ENCODE measurements at regions not wholly inside any gene's neighbourhood (a gene's known extent, or its start where the extent isn't known, plus 50 kb on each side); places are given as distances from the start of the nearest gene placed in this dataset.

DNA sequence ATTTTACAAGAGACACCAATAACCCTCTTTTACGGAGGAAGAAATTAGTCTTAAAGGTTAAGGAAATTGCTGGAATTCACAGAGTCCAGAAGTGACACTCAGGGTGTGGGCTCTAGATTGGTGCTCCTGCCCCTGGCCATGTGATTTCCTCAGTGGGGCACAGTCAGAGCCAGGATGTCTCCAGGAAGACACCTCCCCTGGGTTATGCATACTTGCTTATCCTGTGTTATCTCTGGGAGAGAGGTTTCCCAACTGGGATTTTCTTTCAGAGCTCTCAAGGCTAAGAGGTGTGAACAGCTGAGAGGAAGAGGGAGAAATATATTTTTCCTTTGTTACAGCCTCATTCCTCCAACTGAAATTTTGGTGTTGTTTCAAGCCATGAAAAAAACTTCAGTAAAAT is 125.6 kb upstream of the CELF4 start:
- no peaks in the 10 kb centered on the region for H3K9me3 ChIP-seq (ENCODE audit: low read depth)
- TF ChIP-seq EZH2 (IDR thresholded peaks at IDR 0.05) = no peak
- no peak for TF ChIP-seq CTCF (IDR thresholded peaks at IDR 0.05)
- no peak for TF ChIP-seq EZH2phosphoT487 (IDR thresholded peaks at IDR 0.05)
- Mint-ChIP-seq H3K4me1 (peaks cover 3% of the 10 kb centered on the region), H3K27ac (no peak overlapping the region), H3K27me3 (ENCODE audit: insufficient read depth, low read depth) (no peaks in the 10 kb centered on the region), H3K9me3 (peaks cover 2% of the 10 kb centered on the region), H3K4me3 (no peak overlapping the region), H3K36me3 (no peaks in the 10 kb centered on the region)
- no peak overlapping the region for H3K9ac ChIP-seq
- no peaks in the 10 kb centered on the region for H3K36me3 ChIP-seq
- H3K27me3 ChIP-seq = no peaks in the 10 kb centered on the region
- H3K4me1 ChIP-seq = no peaks in the 10 kb centered on the region
- no peaks in the 10 kb centered on the region for H4K20me1 ChIP-seq (ENCODE audit: low read depth)
- H3K79me2 ChIP-seq (ENCODE audit: low read depth) = no peaks in the 10 kb centered on the region
- H3K4me3 ChIP-seq = no peak overlapping the region
- no peak overlapping the region for H2AFZ ChIP-seq (replicated peaks)
- no peak overlapping the region for H3K4me2 ChIP-seq
- H3K27ac ChIP-seq = no peak overlapping the region
- DNase-seq (ENCODE audit: low spot score) = no peak
- H3F3A ChIP-seq (ENCODE audit: low read depth) = no peaks in the 10 kb centered on the region

GRCh38 chr18:37689841-37690240 is 124.2 kb upstream of the CELF4 start:
- no peak overlapping the region for H3K4me2 ChIP-seq
- no peaks in the 10 kb centered on the region for H3K27me3 Mint-ChIP-seq (ENCODE audit: insufficient read depth, low read depth)
- H4K20me1 ChIP-seq (ENCODE audit: low read depth) = no peaks in the 10 kb centered on the region
- no peaks in the 10 kb centered on the region for H3K36me3 Mint-ChIP-seq
- no peak overlapping the region for H2AFZ ChIP-seq (replicated peaks)
- H3K4me1 ChIP-seq = no peaks in the 10 kb centered on the region
- H3K4me1 Mint-ChIP-seq = peaks cover 3% of the 10 kb centered on the region
- H3K36me3 ChIP-seq = no peaks in the 10 kb centered on the region
- H3K9me3 ChIP-seq (ENCODE audit: low read depth) = no peaks in the 10 kb centered on the region
- H3F3A ChIP-seq (ENCODE audit: low read depth) = no peaks in the 10 kb centered on the region
- H3K4me3 Mint-ChIP-seq = no peak overlapping the region
- H3K79me2 ChIP-seq (ENCODE audit: low read depth) = no peaks in the 10 kb centered on the region
- TF ChIP-seq CTCF (IDR thresholded peaks at IDR 0.05) (no peak), EZH2phosphoT487 (IDR thresholded peaks at IDR 0.05) (no peak), EZH2 (IDR thresholded peaks at IDR 0.05) (no peak)
- H3K27ac Mint-ChIP-seq = no peak overlapping the region
- H3K9ac ChIP-seq = no peak overlapping the region
- no peak for DNase-seq (ENCODE audit: low spot score)
- no peaks in the 10 kb centered on the region for H3K27me3 ChIP-seq
- no peak overlapping the region for H3K4me3 ChIP-seq
- H3K27ac ChIP-seq = no peak overlapping the region
- H3K9me3 Mint-ChIP-seq = peaks cover 2% of the 10 kb centered on the region

GRCh38 chr18:37684590-37684989 is 119.0 kb upstream of the CELF4 start:
- H2AFZ ChIP-seq (replicated peaks) = no peak overlapping the region
- H3K9ac ChIP-seq = no peak overlapping the region
- no peak overlapping the region for H3K27ac Mint-ChIP-seq
- H3K4me3 ChIP-seq = no peak overlapping the region
- no peaks in the 10 kb centered on the region for H3F3A ChIP-seq (ENCODE audit: low read depth)
- no peaks in the 10 kb centered on the region for H3K36me3 Mint-ChIP-seq
- no peaks in the 10 kb centered on the region for H3K27me3 Mint-ChIP-seq (ENCODE audit: insufficient read depth, low read depth)
- DNase-seq (ENCODE audit: low spot score) = no peak
- H3K27me3 ChIP-seq = no peaks in the 10 kb centered on the region
- TF ChIP-seq EZH2phosphoT487 (IDR thresholded peaks at IDR 0.05) (no peak), CTCF (IDR thresholded peaks at IDR 0.05) (peak; percentile 22)
- H3K4me1 Mint-ChIP-seq = peaks cover 3% of the 10 kb centered on the region
- peaks cover 2% of the 10 kb centered on the region for H3K9me3 Mint-ChIP-seq
- H4K20me1 ChIP-seq (ENCODE audit: low read depth) = no peaks in the 10 kb centered on the region
- H3K4me1 ChIP-seq = no peaks in the 10 kb centered on the region
- H3K4me3 Mint-ChIP-seq = no peak overlapping the region
- H3K79me2 ChIP-seq (ENCODE audit: low read depth) = no peaks in the 10 kb centered on the region
- no peak overlapping the region for H3K27ac ChIP-seq
- no peaks in the 10 kb centered on the region for H3K36me3 ChIP-seq
- no peak overlapping the region for H3K4me2 ChIP-seq
- H3K9me3 ChIP-seq (ENCODE audit: low read depth) = no peaks in the 10 kb centered on the region

DNA sequence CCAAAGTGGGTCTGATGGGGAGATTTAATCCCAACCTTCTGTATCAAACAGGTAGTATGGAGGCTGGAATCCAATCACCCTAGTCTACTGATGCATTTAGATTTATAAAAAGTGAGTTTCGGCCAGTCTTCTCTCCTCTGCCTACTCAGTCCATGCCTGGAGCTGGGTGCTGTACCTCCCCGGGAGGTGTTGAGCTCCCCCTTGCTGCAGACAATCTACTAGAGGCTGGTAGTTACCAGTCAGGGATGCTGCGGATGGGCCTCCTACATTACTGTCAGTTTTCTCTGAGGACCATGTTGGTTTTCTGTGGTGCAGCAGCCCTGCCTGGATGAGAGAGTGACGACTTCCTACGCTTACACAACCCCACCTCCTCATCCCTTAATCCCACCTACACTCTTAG is 118.6 kb upstream of the CELF4 start:
- H2AFZ ChIP-seq (replicated peaks) = no peak overlapping the region
- H3K27ac ChIP-seq = no peak overlapping the region
- DNase-seq (ENCODE audit: low spot score) = no peak
- TF ChIP-seq EZH2 (IDR thresholded peaks at IDR 0.05) (no peak), EZH2phosphoT487 (IDR thresholded peaks at IDR 0.05) (no peak), CTCF (IDR thresholded peaks at IDR 0.05) (no peak)
- no peaks in the 10 kb centered on the region for H3K27me3 ChIP-seq
- Mint-ChIP-seq H3K36me3 (no peaks in the 10 kb centered on the region), H3K27ac (no peak overlapping the region), H3K9me3 (peaks cover 2% of the 10 kb centered on the region), H3K4me1 (peaks cover 6% of the 10 kb centered on the region), H3K4me3 (no peak overlapping the region), H3K27me3 (ENCODE audit: insufficient read depth, low read depth) (no peaks in the 10 kb centered on the region)
- H3K4me1 ChIP-seq = no peaks in the 10 kb centered on the region
- no peaks in the 10 kb centered on the region for H4K20me1 ChIP-seq (ENCODE audit: low read depth)
- H3F3A ChIP-seq (ENCODE audit: low read depth) = no peaks in the 10 kb centered on the region
- H3K36me3 ChIP-seq = no peaks in the 10 kb centered on the region
- H3K9me3 ChIP-seq (ENCODE audit: low read depth) = no peaks in the 10 kb centered on the region
- H3K4me3 ChIP-seq = no peak overlapping the region
- no peak overlapping the region for H3K9ac ChIP-seq
- H3K4me2 ChIP-seq = no peak overlapping the region
- H3K79me2 ChIP-seq (ENCODE audit: low read depth) = no peaks in the 10 kb centered on the region
